Bronchial epithelial cell (primary cell): ENCODE measurements at regions not wholly inside any gene's neighbourhood (a gene's known extent, or its start where the extent isn't known, plus 50 kb on each side); places are given as distances from the start of the nearest gene placed in this dataset.

Experiments used
- DNase-seq: peaks from one replicate; pipeline ENCODE4 v3.0.0-alpha.2; 2010; ENCODE audit warnings: low read depth
- FAIRE-seq: peaks from 2 replicates; lab custom pipeline; 2011; peaks lifted over from hg19 to GRCh38; lab: Jason Lieb, UNC
- H3K27me3 ChIP-seq: 2 replicates; pipeline ENCODE4 v1.5.1; 2011; ENCODE audit warnings: low read length; ENCODE audit not compliant: control insufficient read depth, insufficient read depth
- H3K36me3 ChIP-seq: 2 replicates; pipeline ENCODE4 v1.5.1; 2011; ENCODE audit warnings: low read length; ENCODE audit not compliant: control insufficient read depth, insufficient read depth
- H3K4me3 ChIP-seq: 2 replicates; pipeline ENCODE4 v1.5.1; 2011; ENCODE audit warnings: mild to moderate bottlenecking, low read depth, low read length, control low read depth
- TF ChIP-seq, protein P1 (sequence below): IDR thresholded peaks from 2 replicates; pipeline ENCODE4 v1.5.1; 2011; ENCODE audit warnings: mild to moderate bottlenecking, moderate library complexity, low read length, control low read depth, inconsistent platforms; ENCODE audit not compliant: insufficient read depth, severe bottlenecking

- TF ChIP-seq, protein P1, sequence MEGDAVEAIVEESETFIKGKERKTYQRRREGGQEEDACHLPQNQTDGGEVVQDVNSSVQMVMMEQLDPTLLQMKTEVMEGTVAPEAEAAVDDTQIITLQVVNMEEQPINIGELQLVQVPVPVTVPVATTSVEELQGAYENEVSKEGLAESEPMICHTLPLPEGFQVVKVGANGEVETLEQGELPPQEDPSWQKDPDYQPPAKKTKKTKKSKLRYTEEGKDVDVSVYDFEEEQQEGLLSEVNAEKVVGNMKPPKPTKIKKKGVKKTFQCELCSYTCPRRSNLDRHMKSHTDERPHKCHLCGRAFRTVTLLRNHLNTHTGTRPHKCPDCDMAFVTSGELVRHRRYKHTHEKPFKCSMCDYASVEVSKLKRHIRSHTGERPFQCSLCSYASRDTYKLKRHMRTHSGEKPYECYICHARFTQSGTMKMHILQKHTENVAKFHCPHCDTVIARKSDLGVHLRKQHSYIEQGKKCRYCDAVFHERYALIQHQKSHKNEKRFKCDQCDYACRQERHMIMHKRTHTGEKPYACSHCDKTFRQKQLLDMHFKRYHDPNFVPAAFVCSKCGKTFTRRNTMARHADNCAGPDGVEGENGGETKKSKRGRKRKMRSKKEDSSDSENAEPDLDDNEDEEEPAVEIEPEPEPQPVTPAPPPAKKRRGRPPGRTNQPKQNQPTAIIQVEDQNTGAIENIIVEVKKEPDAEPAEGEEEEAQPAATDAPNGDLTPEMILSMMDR = no peak
- no peak overlapping the region for H3K4me3 ChIP-seq
- no peaks in the 10 kb centered on the region for H3K36me3 ChIP-seq
- DNase-seq (no peak), FAIRE-seq (no peak)
- no peaks in the 10 kb centered on the region for H3K27me3 ChIP-seq
Observed at GRCh38 chr5:20528471-20528870, 540.5 kb upstream of the CDH18 start.

GRCh38 chr5:20524991-20525529 is 537.1 kb upstream of the CDH18 start:
- Histone ChIP-seq H3K4me3 (no peak overlapping the region), H3K27me3 (no peaks in the 10 kb centered on the region), H3K36me3 (no peaks in the 10 kb centered on the region)
- FAIRE-seq (no peak), DNase-seq (no peak)
- TF ChIP-seq, protein P1 = no peak

- Histone ChIP-seq H3K4me3 (no peak overlapping the region), H3K27me3 (no peaks in the 10 kb centered on the region), H3K36me3 (no peaks in the 10 kb centered on the region)
- TF ChIP-seq, protein P1 = no peak
- FAIRE-seq (no peak), DNase-seq (no peak)
Observed at GRCh38 chr5:20522905-20523482, 535.0 kb upstream of the CDH18 start.

GRCh38 chr5:20515606-20516005 is 527.6 kb upstream of the CDH18 start:
- no peaks in the 10 kb centered on the region for H3K36me3 ChIP-seq
- FAIRE-seq (no peak), DNase-seq (no peak)
- H3K27me3 ChIP-seq = no peaks in the 10 kb centered on the region
- H3K4me3 ChIP-seq = no peak overlapping the region
- TF ChIP-seq, protein P1 = no peak

- FAIRE-seq = no peak
- Histone ChIP-seq H3K27me3 (no peaks in the 10 kb centered on the region), H3K4me3 (no peak overlapping the region), H3K36me3 (no peaks in the 10 kb centered on the region)
- TF ChIP-seq, protein P1 = no peak
- no peak for DNase-seq
Observed at GRCh38 chr5:20514145-20514544, 526.1 kb upstream of the CDH18 start.

DNA sequence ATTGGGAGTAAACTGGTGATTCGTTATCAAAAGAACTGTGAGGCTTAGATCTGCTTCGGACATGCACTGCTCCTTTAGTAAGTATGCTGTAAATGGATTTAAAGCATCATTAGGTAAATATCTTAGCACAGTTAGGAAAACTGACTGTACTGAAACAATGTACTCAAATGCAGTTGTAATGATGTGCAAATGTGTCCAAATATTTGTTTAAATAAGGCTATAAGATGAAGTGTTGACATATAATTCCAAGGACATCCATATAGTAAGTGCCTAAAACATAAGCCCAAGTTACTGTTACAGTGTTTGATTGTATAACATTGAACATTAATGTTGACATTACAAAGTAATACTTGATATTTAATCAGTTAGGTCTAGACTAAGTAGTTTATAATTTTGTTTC is 512.5 kb upstream of the CDH18 start:
- TF ChIP-seq, protein P1 = no peak
- Histone ChIP-seq H3K27me3 (no peaks in the 10 kb centered on the region), H3K36me3 (no peaks in the 10 kb centered on the region), H3K4me3 (no peak overlapping the region)
- DNase-seq (no peak), FAIRE-seq (no peak)
